HEK293T (cell line): ENCODE measurements at regions not wholly inside any gene's neighbourhood (a gene's known extent, or its start where the extent isn't known, plus 50 kb on each side); places are given as distances from the start of the nearest gene placed in this dataset.

Source experiments
- CTCF ChIA-PET: fragments of 350-600 bp; formaldehyde crosslinking; extraction: SDS; loops from one replicate; lab custom pipeline; 2021; ENCODE audit warnings: antibody characterized with exemption, inconsistent platforms; lab: Yijun Ruan, JAX
- POLR2A ChIA-PET: fragments of 350-600 bp; formaldehyde crosslinking; extraction: SDS; loops from one replicate; lab custom pipeline; 2020; ENCODE audit warnings: antibody characterized with exemption, inconsistent platforms; lab: Yijun Ruan, JAX
- DNase-seq: peaks from one replicate; pipeline ENCODE4 v3.0.0; 2012; ENCODE audit warnings: mixed read lengths; ENCODE audit errors: extremely low spot score
- ARNT ChIP-seq: fragments of 450-650 bp; IDR thresholded peaks from 2 replicates; pipeline ENCODE4 v1.6.1; 2017; ENCODE audit warnings: mild to moderate bottlenecking
- BHLHE40 ChIP-seq: fragments of 450-650 bp; IDR thresholded peaks from 2 replicates; pipeline ENCODE4 v1.6.1; 2016; ENCODE audit warnings: mild to moderate bottlenecking, moderate library complexity, borderline replicate concordance
- CTBP1 ChIP-seq: fragments of 450-650 bp; IDR thresholded peaks from 2 replicates; pipeline ENCODE4 v1.6.1; 2016; ENCODE audit warnings: borderline replicate concordance
- ELF4 ChIP-seq: fragments of 450-650 bp; IDR thresholded peaks from 2 replicates; pipeline ENCODE4 v1.6.1; 2017; ENCODE audit warnings: antibody characterized with exemption
- FOXA1 ChIP-seq: fragments of 450-650 bp; IDR thresholded peaks from 2 replicates; pipeline ENCODE4 v1.6.1; 2016; ENCODE audit warnings: mild to moderate bottlenecking
- FOXK2 ChIP-seq: fragments of 450-650 bp; IDR thresholded peaks from 2 replicates; pipeline ENCODE4 v1.6.1; 2016; ENCODE audit warnings: mild to moderate bottlenecking
- FOXM1 ChIP-seq: fragments of 450-650 bp; IDR thresholded peaks from 2 replicates; pipeline ENCODE4 v1.6.1; 2017; ENCODE audit warnings: mild to moderate bottlenecking, borderline replicate concordance
- HDGF ChIP-seq: fragments of 450-650 bp; IDR thresholded peaks from 2 replicates; pipeline ENCODE4 v1.6.1; 2017; ENCODE audit warnings: antibody characterized with exemption, borderline replicate concordance
- L3MBTL2 ChIP-seq: fragments of 450-650 bp; conservative IDR thresholded peaks from 2 replicates; pipeline ENCODE4 v1.6.1; 2016; ENCODE audit warnings: mild to moderate bottlenecking
- LEF1 ChIP-seq: fragments of 450-650 bp; IDR thresholded peaks from 2 replicates; pipeline ENCODE4 v1.6.1; 2017; ENCODE audit warnings: mild to moderate bottlenecking, borderline replicate concordance
- NFRKB ChIP-seq: fragments of 450-650 bp; IDR thresholded peaks from 2 replicates; pipeline ENCODE4 v1.6.1; 2016; ENCODE audit warnings: mild to moderate bottlenecking, moderate library complexity
- SP1 ChIP-seq: fragments of 450-650 bp; IDR thresholded peaks from 2 replicates; pipeline ENCODE4 v1.6.1; 2017
- SUZ12 ChIP-seq: fragments of 450-650 bp; IDR thresholded peaks from 2 replicates; pipeline ENCODE4 v1.6.1; 2016; ENCODE audit warnings: mild to moderate bottlenecking
- TARDBP ChIP-seq: fragments of 450-650 bp; IDR thresholded peaks from 2 replicates; pipeline ENCODE4 v1.6.1; 2016
- ZNF384 ChIP-seq: fragments of 450-650 bp; IDR thresholded peaks from 2 replicates; pipeline ENCODE4 v1.6.1; 2016
- TF ChIP-seq, protein P1 (sequence below): fragments of 450-650 bp; IDR thresholded peaks from 2 replicates; pipeline ENCODE4 v1.6.1; 2016

DNA sequence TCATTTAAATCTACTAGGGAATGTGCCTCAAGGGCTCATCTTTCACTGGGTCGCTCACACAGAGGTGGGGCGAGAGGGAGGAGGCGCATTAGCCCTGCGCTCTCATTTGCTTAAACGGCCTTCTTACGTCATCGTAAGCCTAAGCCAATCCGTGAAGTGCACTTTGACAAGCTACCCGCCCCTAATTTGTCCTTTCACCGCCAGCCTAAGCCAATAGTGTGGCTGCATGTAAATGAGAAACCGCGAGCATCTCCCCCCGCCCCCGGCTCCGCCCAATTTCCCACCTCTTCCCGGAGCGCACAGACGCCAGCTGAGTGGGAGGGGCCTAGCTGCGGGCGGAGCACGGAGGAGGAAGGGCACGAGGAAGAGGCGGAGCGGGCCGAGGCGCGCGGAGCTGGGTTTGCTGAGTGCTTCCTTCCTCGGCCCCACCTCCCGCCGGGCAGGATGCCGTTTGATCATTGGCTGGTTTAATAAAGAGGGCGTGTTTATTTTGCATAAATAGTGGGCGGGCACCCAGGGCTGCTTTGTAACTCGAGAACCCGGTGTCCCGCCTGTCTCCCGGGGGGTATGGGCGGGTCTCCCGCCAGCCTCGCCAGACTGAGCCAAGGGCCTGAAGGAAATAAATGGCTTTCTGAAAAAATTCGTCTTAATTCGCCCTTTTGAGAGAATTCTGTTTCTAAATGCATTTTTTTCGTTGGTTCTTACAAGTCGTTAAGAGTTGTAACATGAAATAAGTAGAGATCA, 289.6 kb upstream of the NFE2L3 start:
- POLR2A ChIA-PET: interaction anchor here (0.8 to 1.0 kb wide), 5 partner anchors 17 to 1298 kb away, joined by 3 to 4 read pairs (median 3); partner anchors contain the start of gene HOXA5
- peak; percentile 94 for DNase-seq
- TF ChIP-seq HDGF: peak; percentile 98; the same call in 1 of the 2 replicates
- no peak for TF ChIP-seq BHLHE40
- TF ChIP-seq, protein P1, sequence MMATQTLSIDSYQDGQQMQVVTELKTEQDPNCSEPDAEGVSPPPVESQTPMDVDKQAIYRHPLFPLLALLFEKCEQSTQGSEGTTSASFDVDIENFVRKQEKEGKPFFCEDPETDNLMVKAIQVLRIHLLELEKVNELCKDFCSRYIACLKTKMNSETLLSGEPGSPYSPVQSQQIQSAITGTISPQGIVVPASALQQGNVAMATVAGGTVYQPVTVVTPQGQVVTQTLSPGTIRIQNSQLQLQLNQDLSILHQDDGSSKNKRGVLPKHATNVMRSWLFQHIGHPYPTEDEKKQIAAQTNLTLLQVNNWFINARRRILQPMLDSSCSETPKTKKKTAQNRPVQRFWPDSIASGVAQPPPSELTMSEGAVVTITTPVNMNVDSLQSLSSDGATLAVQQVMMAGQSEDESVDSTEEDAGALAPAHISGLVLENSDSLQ: peak; percentile 64
- CTCF ChIA-PET: interaction anchor here (0.6 to 0.9 kb wide), 4 partner anchors 8 to 474 kb away, joined by 3 to 11 read pairs (median 3); no protein-coding TSS in a partner anchor

- POLR2A ChIA-PET: interaction anchor here (1.0 kb wide), 2 partner anchors 18 to 1280 kb away, joined by 3 to 4 read pairs; partner anchors contain the start of gene HOXA5
- TF ChIP-seq, protein P1: peak; percentile 68
- TF ChIP-seq ZNF384: peak; percentile 64
- no peak for TF ChIP-seq LEF1
- no peak for DNase-seq
- CTCF ChIA-PET: interaction anchor here (0.7 kb wide), 2 partner anchors 9 to 473 kb away, joined by 3 to 11 read pairs; no protein-coding TSS in a partner anchor
These were observed 288.8 kb upstream of the NFE2L3 start for GRCh38 chr7:25863005-25863728.

- no peak for TF ChIP-seq ARNT
- TF ChIP-seq SUZ12: no peak
- TF ChIP-seq, protein P1: no peak
- TF ChIP-seq FOXM1: no peak
- no peak for TF ChIP-seq LEF1
- no peak for TF ChIP-seq CTBP1
- TF ChIP-seq ELF4: no peak
- TF ChIP-seq L3MBTL2: no peak
- no peak for TF ChIP-seq FOXK2
- TF ChIP-seq NFRKB: no peak
- no peak for TF ChIP-seq HDGF
- TF ChIP-seq TARDBP: no peak
- TF ChIP-seq ZNF384: no peak
- TF ChIP-seq BHLHE40: no peak
- no peak for DNase-seq
- POLR2A ChIA-PET: no interaction called here
- CTCF ChIA-PET: no interaction called here
These were observed 288.3 kb upstream of the NFE2L3 start for GRCh38 chr7:25863729-25864110.

DNA sequence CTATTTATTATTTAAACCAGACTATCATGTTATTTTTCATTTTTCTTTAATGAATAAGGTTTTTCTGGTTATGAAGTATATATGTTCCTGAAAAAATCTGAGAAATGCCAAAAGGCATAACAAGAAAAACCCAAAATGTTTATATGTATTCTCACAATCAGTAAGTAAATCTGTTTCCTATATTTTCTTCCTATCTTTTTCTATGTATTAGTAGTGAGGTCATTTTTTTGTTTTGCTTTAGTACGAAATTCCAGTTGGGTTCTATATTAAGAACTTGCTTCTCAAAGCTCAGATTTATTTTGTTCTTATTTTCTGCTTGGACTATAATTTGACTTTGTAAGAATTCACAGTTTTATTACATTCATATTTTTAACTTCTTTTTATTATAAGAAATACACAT, 287.5 kb upstream of the NFE2L3 start:
- no peak for DNase-seq
- ChIA-PET CTCF (no interaction called here), POLR2A (no interaction called here)
- no peak for TF ChIP-seq CTBP1
- no peak for TF ChIP-seq LEF1
- TF ChIP-seq ELF4: no peak
- TF ChIP-seq TARDBP: no peak
- TF ChIP-seq SUZ12: no peak
- no peak for TF ChIP-seq BHLHE40
- TF ChIP-seq FOXK2: no peak
- no peak for TF ChIP-seq ZNF384
- TF ChIP-seq, protein P1: no peak
- no peak for TF ChIP-seq SP1
- no peak for TF ChIP-seq L3MBTL2

DNA sequence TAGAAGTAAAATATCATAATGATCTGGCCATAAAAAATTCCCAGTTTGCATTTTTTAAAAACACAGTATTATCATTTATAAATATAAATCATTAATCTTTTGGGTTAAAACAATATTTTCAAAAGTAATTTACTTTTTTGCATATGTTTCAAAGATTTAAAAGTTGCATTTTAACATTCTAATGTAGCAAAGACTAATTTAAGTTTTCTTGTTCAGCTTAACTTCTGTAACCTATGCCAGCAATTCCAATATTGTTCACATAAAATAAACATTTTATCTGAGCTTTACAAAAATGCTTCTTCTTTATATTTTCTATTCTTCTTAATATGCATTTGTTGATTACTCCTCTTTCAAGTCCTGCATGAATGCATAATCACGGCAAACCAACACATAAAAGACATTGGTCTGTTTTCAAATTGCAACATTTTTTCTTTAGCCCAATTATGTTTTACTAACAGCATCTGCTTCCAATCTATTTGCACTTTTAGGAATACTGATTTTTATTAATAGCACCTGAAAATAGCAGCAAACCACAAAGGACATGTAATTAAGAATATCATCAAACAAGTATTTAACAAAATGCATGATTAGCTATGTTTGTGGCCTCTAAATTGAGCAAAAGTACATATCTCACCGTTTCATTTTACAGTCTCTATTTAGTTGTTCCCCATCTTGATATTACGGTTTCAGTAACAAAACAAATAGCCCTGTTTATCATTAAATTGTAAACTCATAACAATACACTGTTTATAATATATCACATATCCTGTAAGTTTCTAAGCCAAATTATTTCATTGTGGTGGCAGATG, 286.9 kb upstream of the NFE2L3 start:
- ChIA-PET POLR2A (no interaction called here), CTCF (no interaction called here)
- TF ChIP-seq FOXM1 (no peak), FOXA1 (no peak), CTBP1 (no peak), SP1 (no peak), ZNF384 (no peak), TARDBP (no peak), NFRKB (no peak), FOXK2 (no peak), BHLHE40 (no peak), SUZ12 (no peak), ARNT (no peak), L3MBTL2 (no peak)
- TF ChIP-seq, protein P1: no peak
- DNase-seq: no peak
